Nephron progenitor cell (in vitro differentiated cells): ENCODE measurements at regions not wholly inside any gene's neighbourhood (a gene's known extent, or its start where the extent isn't known, plus 50 kb on each side); places are given as distances from the start of the nearest gene placed in this dataset.

Experiments used
- DNase-seq: peaks from one replicate; pipeline ENCODE4 v3.0.0; 2021
- H3K27ac Mint-ChIP-seq: 2 replicates; pipeline ENCODE4 v1.8.0; 2021; ENCODE audit warnings: mild to moderate bottlenecking, moderate library complexity, mixed read lengths
- H3K27me3 Mint-ChIP-seq: 2 replicates; pipeline ENCODE4 v1.8.0; 2021; ENCODE audit warnings: mild to moderate bottlenecking, low read depth, mixed read lengths; ENCODE audit not compliant: poor library complexity
- H3K36me3 Mint-ChIP-seq: 2 replicates; pipeline ENCODE4 v1.8.0; 2021; ENCODE audit warnings: low read depth, mixed read lengths
- H3K4me1 Mint-ChIP-seq: 2 replicates; pipeline ENCODE4 v1.8.0; 2021; ENCODE audit warnings: mixed read lengths
- H3K4me3 Mint-ChIP-seq: 2 replicates; pipeline ENCODE4 v1.8.0; 2021; ENCODE audit warnings: mild to moderate bottlenecking, moderate library complexity, mixed read lengths
- H3K9me3 Mint-ChIP-seq: 2 replicates; pipeline ENCODE4 v1.8.0; 2021; ENCODE audit warnings: mild to moderate bottlenecking, moderate library complexity, mixed read lengths
- CTCF ChIP-seq: fragments of 200-600 bp; sonication (generic); IDR thresholded peaks from 2 replicates; pipeline ENCODE4 v1.5.0; 2021; ENCODE audit warnings: antibody characterized with exemption

- H3K27me3 Mint-ChIP-seq, result peaks cover 3% of the 10 kb centered on the region
- H3K4me1 Mint-ChIP-seq, result no peaks in the 10 kb centered on the region
- H3K36me3 Mint-ChIP-seq, result no peaks in the 10 kb centered on the region
- no peak overlapping the region for H3K4me3 Mint-ChIP-seq
- no peak for DNase-seq
- H3K27ac Mint-ChIP-seq, result no peak overlapping the region
- H3K9me3 Mint-ChIP-seq, result no peaks in the 10 kb centered on the region
- TF ChIP-seq CTCF, result no peak
Measured at GRCh38 chr11:95688015-95688414, 101.6 kb downstream of the FAM76B start.

GRCh38 chr11:95686265-95686664 is 103.3 kb downstream of the FAM76B start:
- H3K4me3 Mint-ChIP-seq, result no peak overlapping the region
- H3K27me3 Mint-ChIP-seq, result peaks cover 3% of the 10 kb centered on the region

GRCh38 chr11:95684701-95685100 is 104.9 kb downstream of the FAM76B start:
- Mint-ChIP-seq H3K9me3 (no peaks in the 10 kb centered on the region), H3K27ac (no peak overlapping the region), H3K4me1 (no peaks in the 10 kb centered on the region), H3K36me3 (no peaks in the 10 kb centered on the region), H3K27me3 (peaks cover 3% of the 10 kb centered on the region), H3K4me3 (no peak overlapping the region)
- no peak for DNase-seq
- TF ChIP-seq CTCF, result no peak

More at GRCh38 chr11:95686265-95686664, 103.3 kb downstream of the FAM76B start:
- Mint-ChIP-seq H3K36me3 (no peaks in the 10 kb centered on the region), H3K9me3 (no peaks in the 10 kb centered on the region), H3K4me1 (no peaks in the 10 kb centered on the region), H3K27ac (no peak overlapping the region)
- TF ChIP-seq CTCF, result no peak
- DNase-seq, result no peak

- peaks cover 3% of the 10 kb centered on the region for H3K27me3 Mint-ChIP-seq
- H3K4me3 Mint-ChIP-seq, result no peak overlapping the region
- no peak overlapping the region for H3K27ac Mint-ChIP-seq
- H3K9me3 Mint-ChIP-seq, result no peaks in the 10 kb centered on the region
- H3K36me3 Mint-ChIP-seq, result no peaks in the 10 kb centered on the region
- DNase-seq, result no peak
- no peaks in the 10 kb centered on the region for H3K4me1 Mint-ChIP-seq
- TF ChIP-seq CTCF, result no peak
Measured at GRCh38 chr11:95684170-95684569, 105.4 kb downstream of the FAM76B start.

- Mint-ChIP-seq H3K36me3 (no peaks in the 10 kb centered on the region), H3K27me3 (peaks cover 3% of the 10 kb centered on the region), H3K4me1 (no peaks in the 10 kb centered on the region), H3K27ac (no peak overlapping the region), H3K4me3 (no peak overlapping the region), H3K9me3 (no peaks in the 10 kb centered on the region)
- no peak for DNase-seq
- TF ChIP-seq CTCF, result no peak
Measured at GRCh38 chr11:95682552-95682951, 107.0 kb downstream of the FAM76B start.

GRCh38 chr11:95680169-95680929 is 109.2 kb downstream of the FAM76B start:
- no peak overlapping the region for H3K27ac Mint-ChIP-seq
- H3K4me1 Mint-ChIP-seq, result no peaks in the 10 kb centered on the region
- H3K9me3 Mint-ChIP-seq, result no peaks in the 10 kb centered on the region

More at GRCh38 chr11:95680169-95680929, 109.2 kb downstream of the FAM76B start:
- no peak for DNase-seq
- TF ChIP-seq CTCF, result no peak
- Mint-ChIP-seq H3K27me3 (peaks cover 3% of the 10 kb centered on the region), H3K4me3 (no peak overlapping the region), H3K36me3 (no peaks in the 10 kb centered on the region)
